HG03354 (cell line): ENCODE measurements at regions not wholly inside any gene's neighbourhood (a gene's known extent, or its start where the extent isn't known, plus 50 kb on each side); places are given as distances from the start of the nearest gene placed in this dataset.
"Not testable (repeated sequence)": the region's sequence is repeated elsewhere in the genome, so short reads cannot be mapped to it uniquely, and the experiment has no call there.

ENCODE experiments used
- ATAC-seq: cut with Tn5 transposase; IDR thresholded peaks from one replicate; pipeline ENCODE4 v1.9.1; 2021; ENCODE audit warnings: mild to moderate bottlenecking; ENCODE audit not compliant: unreplicated experiment, poor library complexity, severe bottlenecking

DNA sequence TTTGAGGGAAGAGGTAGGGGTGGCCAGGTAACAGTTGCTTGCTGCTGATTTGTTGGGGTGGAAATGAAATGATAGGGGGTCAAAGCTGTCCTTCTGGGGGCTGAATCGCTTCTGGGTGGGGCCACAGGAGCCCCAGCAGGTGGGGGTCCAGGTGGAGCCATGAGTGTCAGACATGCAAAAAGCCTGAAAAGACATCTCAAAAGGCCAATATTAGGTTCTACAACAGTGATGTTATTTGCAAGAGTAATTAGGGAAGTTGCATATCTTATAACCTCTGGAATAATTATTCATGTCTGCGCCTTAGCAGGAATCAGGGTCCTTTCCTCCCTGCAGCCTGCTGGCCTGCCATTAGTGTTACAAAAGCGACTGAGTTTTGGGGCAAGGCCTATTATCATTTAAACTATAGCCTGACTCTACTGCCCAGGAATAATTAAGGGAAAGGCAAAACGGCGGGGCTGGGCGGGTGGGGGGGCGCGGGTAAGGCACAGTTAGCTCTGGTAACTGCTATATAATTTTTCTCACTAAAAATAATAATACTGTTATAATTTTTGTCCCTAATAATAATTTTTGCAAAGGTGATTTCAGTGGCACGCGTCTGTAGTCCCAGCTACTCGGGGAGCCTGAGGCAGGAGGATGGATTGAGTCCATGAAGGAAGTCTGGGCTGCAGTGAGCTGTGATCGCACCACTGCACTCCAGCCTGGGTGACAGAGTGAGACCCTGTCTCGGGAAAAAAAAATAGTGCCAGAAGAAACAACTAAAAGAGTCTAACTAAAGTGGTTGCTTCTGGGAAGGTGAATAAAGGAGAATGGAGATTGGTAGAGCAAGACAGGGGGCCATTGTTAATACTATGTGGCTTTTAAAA lies 145.7 kb downstream of the MAGEB17 start:
- no peak for ATAC-seq

DNA sequence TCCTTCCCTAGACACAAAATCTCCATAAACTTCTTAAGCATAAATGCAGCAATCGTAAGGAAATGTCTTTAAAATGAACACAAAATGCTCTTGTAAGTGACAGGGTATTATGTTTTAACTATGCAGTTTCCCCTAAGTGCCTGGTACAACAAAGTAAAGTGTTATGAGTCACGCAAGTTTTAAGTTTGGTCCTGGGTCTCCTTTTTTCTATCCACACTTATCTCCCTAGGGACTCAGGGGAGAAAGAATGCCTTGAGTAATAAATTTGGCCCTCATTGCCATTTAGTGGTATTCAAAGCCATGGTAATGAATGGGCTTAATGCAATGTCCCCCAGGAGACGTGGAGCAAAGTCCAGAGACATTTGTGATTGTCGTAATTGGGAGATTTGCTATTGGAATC lies 149.1 kb downstream of the MAGEB17 start:
- ATAC-seq: no peak

DNA sequence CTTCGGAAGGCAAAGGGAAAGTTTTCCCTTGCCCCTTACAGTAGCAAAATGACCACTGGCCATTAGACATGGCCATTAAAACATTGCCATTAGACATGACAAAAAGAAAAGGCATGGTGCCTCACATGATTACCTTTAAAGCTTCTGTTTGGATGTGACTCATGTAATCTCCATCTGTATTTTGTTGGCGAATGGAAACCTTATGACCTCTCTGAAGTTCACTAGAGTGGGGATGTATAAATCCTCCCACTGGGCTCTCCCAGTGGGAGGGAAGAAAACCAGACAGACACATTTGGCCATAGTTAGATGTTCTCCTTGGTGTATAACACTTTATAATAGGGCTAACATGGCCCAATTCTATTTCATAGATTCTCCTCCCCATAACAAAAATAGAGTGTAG lies 152.6 kb downstream of the MAGEB17 start:
- no peak for ATAC-seq

DNA sequence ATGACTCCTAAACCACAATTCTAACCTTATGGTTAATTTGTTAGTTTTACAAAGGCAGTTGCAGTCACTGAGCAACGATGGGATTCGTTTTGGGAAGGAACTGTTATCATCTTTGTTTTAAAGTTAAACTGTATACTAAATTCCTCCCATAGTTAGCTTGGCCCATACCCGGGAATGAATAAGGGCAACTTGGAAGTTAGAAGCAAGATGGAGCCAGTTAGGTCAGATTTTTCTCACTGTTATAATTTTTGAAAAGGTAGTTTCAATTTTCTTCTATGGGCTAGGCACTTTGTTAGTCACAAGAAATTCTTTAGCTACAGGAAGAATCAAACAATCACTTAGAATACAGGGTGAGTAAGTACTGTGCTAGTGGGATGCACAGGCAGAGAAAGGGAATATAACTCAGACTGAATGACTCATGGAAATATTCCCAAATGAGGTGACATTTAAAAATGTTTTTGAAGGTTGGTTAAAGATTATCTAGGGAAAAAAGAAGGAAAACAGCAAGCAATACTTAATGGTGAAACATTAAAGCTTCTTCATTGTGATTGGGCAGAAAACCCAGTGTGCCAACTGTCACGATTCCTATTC lies 153.6 kb downstream of the MAGEB17 start:
- no peak for ATAC-seq

DNA sequence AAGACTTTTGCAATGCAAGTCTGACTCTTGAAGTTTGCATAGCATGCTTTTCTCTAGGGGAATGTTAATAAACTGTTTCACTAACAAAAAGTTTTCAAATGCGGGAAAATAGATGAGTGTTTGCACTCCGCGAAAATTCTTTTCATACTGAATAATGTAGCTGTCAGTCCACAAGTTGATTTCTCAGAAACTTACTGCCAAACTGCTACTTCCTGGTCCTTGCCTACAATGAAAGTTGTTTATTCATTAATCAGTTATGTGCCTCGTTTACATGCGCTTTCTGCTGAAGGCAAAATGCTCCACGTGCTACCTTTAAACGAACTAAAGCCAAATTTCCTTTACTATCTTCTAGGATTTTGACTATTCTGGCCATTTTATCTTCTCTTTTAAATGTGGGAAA lies 166.2 kb downstream of the MAGEB17 start:
- no peak for ATAC-seq

DNA sequence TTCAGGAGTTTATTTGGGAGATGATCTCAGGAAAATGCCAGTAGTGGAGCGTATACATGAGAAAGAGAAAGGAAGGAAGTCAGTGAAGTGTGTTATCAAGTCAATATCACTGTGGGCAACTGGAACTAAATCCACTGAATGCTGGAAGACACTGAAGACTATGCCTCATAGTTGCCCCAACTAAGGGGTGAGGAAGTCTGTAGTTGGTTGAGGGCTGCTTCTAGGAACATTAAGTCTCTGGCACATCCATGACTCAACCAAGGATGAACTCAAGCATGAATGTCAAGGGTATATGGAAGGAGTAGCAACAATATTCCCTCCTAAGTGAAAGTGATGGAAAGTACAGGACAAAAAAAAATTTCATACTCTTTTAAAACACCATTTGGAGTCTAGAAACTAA lies 167.9 kb downstream of the MAGEB17 start:
- ATAC-seq: no peak

DNA sequence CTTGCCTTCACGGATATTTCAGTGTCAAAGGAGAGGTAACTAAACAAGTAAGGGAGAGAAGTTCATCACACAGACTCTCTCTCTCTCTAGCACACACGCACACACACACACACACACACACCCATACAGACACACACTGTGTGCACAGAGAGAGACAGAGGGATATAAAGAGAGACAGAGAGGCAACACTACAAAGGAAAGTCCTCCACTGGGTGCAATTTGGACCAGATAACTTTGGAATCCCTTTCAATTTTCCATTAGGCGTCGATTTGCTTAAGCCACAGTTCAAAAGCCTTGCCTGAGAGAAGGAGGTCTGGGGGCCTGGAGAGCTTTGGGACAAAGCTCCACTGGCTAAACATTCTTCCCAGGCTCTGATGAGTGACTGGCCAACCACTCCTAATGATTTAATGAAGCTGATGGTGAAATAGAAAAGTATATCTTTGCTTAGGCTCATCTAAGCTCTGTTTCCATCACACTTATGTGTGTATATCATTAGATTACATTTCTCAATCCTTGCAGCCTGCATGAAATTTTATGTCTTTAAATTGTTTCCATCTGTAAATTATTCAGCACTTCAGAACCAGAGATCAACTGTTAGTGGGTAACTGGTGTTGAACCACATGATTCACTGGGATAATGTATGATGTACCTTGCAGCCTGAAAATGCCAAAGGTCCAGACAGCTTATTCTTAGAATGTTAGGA lies 180.8 kb downstream of the MAGEB17 start:
- ATAC-seq: no peak

DNA sequence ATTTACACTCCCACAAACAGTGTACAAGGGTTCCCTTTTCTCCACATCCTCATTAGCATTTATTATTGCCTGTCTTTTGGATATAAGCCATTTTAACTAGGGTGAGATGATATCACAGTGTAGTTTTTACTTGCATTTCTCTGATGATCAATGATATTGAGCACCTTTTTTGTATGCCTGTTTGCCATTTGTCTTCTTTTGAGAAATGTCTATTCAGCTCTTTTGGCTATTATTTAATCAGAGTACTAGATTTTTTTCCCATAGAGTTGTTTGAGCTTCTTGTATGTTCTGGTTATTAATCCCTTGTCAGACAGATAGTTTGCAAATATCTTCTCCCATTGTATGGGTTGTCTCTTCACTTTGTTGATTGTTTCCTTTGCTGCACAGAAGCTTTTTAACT lies 190.6 kb downstream of the MAGEB17 start:
- ATAC-seq: no peak

DNA sequence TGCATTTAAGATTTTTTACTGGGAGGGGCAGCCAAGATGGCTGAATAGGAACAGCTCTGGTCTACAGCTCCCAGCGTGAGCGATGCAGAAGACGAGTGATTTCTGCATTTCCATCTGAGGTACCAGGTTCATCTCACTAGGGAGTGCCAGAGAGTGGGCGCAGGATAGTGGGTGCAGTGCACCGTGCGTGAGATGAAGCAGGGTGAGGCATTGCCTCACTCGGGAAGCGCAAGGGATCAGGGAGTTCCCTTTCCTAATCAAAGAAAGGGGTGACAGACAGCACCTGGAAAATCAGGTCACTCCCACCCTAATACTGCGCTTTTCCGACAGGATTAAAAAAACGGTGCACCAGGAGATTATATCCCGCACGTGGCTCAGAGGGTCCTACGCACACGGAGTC lies 192.8 kb downstream of the MAGEB17 start:
- ATAC-seq: not testable (repeated sequence)

DNA sequence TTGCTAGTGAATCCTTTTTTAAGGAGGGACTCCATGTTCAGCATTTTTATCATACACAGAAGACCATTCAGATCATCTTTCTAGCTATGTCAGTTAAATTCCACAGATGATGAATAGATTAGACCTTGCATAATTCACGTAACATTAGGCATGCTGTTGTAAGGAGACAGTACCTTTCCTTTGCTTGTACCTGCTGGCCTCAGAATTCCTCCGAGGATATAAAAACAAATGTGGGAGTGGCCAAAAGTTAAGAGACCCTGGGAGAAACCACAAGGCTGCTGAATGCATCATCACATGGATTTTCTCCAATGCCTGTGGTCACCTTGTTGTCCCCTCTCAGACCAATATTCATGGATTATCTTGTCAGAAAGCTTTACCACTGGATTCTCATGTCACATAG lies 201.4 kb downstream of the MAGEB17 start:
- ATAC-seq: no peak

DNA sequence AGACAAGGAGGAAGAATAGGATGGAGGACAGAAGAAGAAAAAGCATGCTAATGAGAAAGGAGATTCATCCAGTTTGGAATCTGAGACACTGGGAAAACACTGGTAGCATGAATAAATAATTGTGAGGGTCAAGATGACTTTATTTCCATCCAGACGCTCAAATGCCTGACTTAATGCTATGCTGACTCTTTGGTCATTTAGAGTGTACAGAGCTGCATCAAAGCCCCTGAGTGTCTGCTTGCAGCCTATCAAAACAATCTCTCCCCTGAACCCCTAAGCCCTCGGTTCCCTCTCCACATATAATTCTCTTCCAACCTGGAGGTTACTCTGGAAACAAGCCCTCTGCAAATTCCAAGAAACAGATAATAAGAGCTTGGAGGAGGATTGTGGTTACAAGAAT lies 208.8 kb downstream of the MAGEB17 start:
- ATAC-seq: no peak

DNA sequence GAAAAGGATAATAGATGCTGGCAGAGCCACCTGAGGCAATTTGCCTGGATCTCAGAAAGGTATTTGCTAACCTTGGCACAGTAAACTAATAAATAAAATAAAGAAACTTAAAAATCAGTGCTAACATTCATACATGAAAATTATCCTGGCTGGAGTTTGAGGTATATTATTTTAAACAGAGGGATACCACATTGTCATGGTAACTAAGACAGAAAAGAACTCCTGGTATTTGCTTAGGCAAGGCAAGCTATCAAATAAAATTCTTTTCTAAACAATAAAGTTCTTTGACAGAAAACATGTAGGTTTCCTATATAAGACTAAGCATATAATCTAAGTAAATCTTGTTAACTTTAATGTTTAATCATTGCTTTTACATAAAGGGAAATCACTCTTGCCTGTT lies 218.8 kb downstream of the MAGEB17 start:
- no peak for ATAC-seq

DNA sequence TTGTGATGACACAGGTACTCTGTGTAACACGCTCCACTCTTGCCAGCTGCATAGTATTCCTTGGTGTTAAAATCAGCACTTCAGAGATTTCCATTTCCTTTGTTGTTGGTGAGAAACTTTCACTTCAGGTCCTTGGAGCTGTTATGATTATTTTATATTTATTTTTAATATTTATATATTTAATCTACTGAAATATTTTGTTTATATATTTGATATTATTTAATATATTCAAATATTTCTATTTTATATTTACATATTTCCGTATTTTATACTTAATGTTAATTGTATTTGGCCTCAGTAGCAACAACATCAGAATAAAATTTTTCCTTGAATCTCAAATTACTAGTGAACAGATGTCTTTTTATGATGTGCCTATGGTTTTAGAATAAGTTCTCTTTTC lies 225.3 kb downstream of the MAGEB17 start:
- no peak for ATAC-seq

DNA sequence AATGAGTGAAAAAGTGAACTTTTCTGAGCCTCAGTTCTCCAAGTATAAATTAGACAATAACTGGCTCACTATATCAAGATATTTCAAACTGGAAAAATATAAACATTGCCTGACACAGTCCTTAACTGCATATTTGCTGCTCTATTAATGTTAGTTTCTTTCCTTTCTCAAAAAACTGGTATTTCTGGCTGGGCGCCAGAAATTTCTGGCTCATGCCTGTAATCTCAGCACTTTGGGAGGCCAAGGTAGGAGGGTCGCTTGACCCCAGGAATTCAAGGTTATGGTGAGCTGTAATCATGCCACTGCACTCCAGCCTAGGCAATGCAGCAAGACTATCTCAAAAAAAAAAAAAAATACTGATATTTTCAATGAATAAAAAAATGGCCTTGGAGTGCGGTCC lies 227.0 kb downstream of the MAGEB17 start:
- no peak for ATAC-seq

DNA sequence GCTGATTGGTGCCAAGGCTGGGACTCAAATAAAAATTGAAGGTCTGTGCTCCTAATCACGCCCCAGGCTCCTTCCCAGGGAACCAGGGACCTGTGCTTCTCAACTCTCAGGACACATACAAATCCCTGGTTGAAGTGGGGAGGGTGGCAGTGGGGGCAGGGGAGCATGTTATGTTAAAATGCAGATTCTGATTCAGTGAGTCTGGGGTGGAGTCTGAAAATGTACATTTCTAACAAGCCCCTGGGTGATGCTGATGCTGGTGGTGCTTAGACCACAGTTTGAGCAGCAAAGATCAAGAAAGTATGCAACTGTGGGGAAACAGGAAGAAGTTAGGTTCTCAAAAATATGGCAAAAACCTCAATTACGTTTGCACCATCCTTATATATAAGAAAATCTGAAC lies 236.5 kb downstream of the MAGEB17 start:
- no peak for ATAC-seq

DNA sequence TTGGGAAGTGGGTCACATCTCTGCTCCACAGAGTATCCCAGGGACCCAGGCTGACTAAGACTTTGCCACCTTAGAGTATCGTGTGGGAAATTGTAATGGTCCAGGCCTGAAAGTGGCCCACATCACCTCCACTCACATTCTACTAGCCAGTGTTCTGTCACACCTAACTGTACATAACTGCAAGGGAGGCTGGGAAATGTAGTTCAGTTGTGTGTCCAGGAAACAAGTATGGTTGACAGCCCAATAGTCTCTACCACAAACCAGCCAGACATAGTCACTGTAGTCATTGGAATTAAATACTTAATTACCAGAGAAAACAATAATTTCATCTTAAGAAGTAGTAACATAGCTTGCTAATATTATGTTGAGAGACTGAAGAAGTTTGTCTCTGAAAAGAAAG lies 233.4 kb upstream of the S100G start:
- no peak for ATAC-seq

DNA sequence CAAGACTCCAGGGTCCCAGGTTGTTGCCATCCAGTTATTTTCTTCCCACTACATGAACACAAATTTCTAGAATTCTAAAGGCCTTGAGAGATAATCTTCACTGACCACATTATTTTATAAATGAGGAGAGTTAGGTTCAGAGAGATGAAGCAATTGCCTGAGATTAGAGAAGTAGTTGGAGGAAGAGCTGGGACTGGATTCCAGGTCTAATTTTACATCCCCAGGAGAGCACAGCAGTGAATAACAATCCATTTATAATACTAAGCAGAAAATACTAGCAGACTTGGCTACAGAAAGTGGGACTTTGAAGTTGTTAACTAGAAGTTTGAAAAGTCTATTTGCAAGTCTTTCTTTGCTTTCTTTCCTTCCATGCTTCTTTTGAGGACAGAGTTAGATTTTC lies 231.3 kb upstream of the S100G start:
- ATAC-seq: no peak

DNA sequence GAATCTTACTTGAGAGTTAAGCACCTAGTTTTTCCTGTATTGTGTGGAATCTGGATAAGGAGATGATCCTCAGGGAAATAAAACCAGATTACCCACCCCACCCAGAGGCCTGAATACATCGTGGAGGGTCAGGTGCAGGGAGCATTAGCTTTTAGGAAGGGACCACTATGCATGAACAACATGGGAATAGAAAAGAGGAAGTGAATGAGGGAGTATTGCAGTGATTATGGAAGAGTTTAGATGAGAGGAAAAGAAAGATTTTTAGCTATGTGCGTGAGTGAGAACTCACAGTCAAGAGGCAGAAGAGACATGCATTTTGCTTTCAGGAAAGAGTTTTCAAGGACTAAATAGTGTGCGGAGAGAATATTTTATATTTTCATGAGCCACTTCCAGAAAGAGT lies 222.3 kb upstream of the S100G start:
- no peak for ATAC-seq

DNA sequence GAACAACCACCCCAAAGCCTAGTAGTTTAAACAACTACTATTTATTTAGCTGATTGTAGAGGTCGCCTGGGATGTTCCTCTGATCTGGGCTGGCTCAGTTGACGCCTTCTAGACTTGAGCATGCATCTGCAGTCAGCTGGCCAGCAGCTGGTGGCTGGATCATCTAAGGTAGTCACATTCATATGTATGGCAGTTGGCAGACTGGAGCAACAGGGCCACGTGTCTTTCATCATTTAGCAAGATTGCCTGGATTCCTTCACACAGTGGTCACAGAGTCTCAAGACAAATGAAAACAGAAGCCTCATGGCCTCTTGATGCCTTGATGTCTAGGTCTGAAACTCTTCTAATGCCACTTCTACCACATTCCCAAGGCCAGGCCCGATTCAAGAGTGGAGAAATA lies 220.6 kb upstream of the S100G start:
- ATAC-seq: no peak

DNA sequence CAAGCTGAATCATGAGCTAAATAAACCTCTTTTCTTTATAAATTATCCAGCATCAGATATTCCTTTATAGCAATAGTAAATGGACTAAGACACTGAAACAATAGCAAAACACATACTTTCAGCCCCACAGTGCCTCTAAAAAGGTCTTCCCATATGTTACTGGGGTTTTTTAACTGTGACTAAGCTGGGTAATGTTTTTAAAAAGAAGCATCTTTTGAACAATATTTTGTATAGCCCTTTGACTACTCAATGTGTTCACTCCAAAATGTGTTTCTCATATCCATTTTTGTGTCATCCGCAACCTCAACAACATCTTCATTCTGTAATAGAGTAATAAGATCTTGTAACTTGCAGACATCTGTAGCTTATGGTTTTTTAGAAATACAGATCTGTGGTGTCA lies 218.7 kb upstream of the S100G start:
- ATAC-seq: no peak

DNA sequence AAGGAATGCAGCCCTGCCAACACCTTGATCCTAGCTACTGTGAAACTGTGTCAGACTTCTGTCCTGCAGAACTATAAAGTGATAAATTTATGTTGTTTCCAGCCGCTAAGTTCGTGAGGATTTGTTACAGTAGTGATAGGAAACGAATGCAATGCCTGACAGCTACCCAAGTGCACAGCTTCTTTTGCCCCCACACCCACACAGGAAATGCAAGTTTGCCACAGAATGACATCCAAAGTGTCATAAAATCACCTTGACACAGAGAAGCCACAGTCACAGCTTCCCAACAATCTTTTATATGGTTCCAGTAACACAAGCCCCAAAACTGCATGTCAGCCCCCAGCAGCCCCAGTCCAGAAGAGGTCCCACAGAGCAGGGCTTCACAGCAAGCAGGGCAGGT lies 216.9 kb upstream of the S100G start:
- no peak for ATAC-seq
